HCT116 (cell line): ENCODE measurements at regions not wholly inside any gene's neighbourhood (a gene's known extent, or its start where the extent isn't known, plus 50 kb on each side); places are given as distances from the start of the nearest gene placed in this dataset.

Source experiments
- ATAC-seq: fragments of 200-7000 bp; cut with Tn5 transposase; 2 replicates; pipeline ENCODE4 v1.9.1; 2020; ENCODE audit warnings: mild to moderate bottlenecking, moderate library complexity
- BruUV-seq: library from RNA; stranded (reverse); fragments of 400-500 nt; replicated peaks from 2 replicates; lab custom pipeline; 2021; lab: Mats Ljungman, UMichigan
- CTCF ChIA-PET: fragments of 300-600 bp; sonication (Branson Sonifier 250); formaldehyde crosslinking; loops from one replicate; lab custom pipeline; 2021; ENCODE audit warnings: antibody characterized with exemption; lab: Charles Lee
- POLR2A ChIA-PET: fragments of 300-600, 350-600 bp; sonication (Branson Sonifier 250); formaldehyde crosslinking; loops from one replicate; lab custom pipeline; 2021; ENCODE audit warnings: antibody characterized with exemption; lab: Charles Lee
- RAD21 ChIA-PET, 2 experiments: fragments of 300-600 bp; sonication (Branson Sonifier 250); formaldehyde crosslinking; loops; one replicate each; lab custom pipeline; 2023; ENCODE audit warnings: low total read pairs in 2 of 2; ENCODE audit not compliant: uncharacterized antibody in 2 of 2, unreplicated experiment in 2 of 2, low non-redundant PET in 1 of 2; lab: Charles Lee
- DNase-seq: peaks from one replicate; pipeline ENCODE4 v3.0.0-alpha.2; 2010; ENCODE audit warnings: low read depth, low spot score
- H2AFZ ChIP-seq: fragments of 200-600 bp; shearing (Covaris generic), sonication (generic); 2 replicates; pipeline ENCODE4 v1.6.1; 2017; ENCODE audit warnings: low read depth, mixed run types, mixed read lengths, antibody characterized with exemption, low read length; ENCODE audit not compliant: poor library complexity, severe bottlenecking
- H3K27ac ChIP-seq: 2 replicates; pipeline ENCODE4 v1.5.1; 2012; ENCODE audit warnings: low read depth, low read length
- H3K27me3 ChIP-seq: fragments of 200-600 bp; sonication (generic); 2 replicates; pipeline ENCODE4 v1.6.1; 2016; ENCODE audit warnings: mixed run types, low read length, mixed read lengths; ENCODE audit not compliant: insufficient read depth
- H3K36me3 ChIP-seq, 2 experiments: fragments of 200-500 bp in 1 of 2; fragments of 200-600 bp in 1 of 2; sonication (Bioruptor generic) in 1 of 2; sonication (generic) in 1 of 2; 2 replicates each; pipeline versions ENCODE4 v1.5.1 to v1.6.1; 2014 to 2016; ENCODE audit warnings: low read length in 2 of 2, inconsistent platforms in 1 of 2, mixed read lengths in 1 of 2, mixed run types in 1 of 2; ENCODE audit not compliant: insufficient read depth in 2 of 2, control insufficient read depth in 1 of 2
- H3K4me1 ChIP-seq, 2 experiments: fragments of 200-600 bp in 1 of 2; sonication (generic) in 1 of 2; 2 replicates each; pipeline versions ENCODE4 v1.5.1 to v1.6.1; 2012 to 2017; ENCODE audit warnings: low read length in 2 of 2, inconsistent platforms in 1 of 2, mild to moderate bottlenecking in 1 of 2, mixed read lengths in 1 of 2, mixed run types in 1 of 2, moderate library complexity in 1 of 2; ENCODE audit not compliant: insufficient read depth in 2 of 2, control insufficient read depth in 1 of 2
- H3K4me2 ChIP-seq: fragments of 200-600 bp; sonication (generic); 2 replicates; pipeline ENCODE4 v1.6.1; 2017; ENCODE audit warnings: mixed run types, low read length, mixed read lengths
- H3K4me3 ChIP-seq, 2 experiments: fragments of 200-600 bp in 1 of 2; sonication (generic) in 1 of 2; replicated peaks in 1 of 2; 2 replicates each; pipeline ENCODE4 v1.5.1; 2011 to 2016; ENCODE audit warnings: low read length in 2 of 2, control low read depth in 1 of 2, low read depth in 1 of 2, mild to moderate bottlenecking in 1 of 2, mixed read lengths in 1 of 2, mixed run types in 1 of 2
- H3K79me2 ChIP-seq: fragments of 200-600 bp; sonication (generic); 2 replicates; pipeline ENCODE4 v1.6.1; 2017; ENCODE audit warnings: mild to moderate bottlenecking, mixed run types, low read length, moderate library complexity, mixed read lengths; ENCODE audit not compliant: insufficient read depth
- H3K9ac ChIP-seq: fragments of 200-600 bp; sonication (generic); 2 replicates; pipeline ENCODE4 v1.6.1; 2016; ENCODE audit warnings: low read length, mixed read lengths
- H3K9me2 ChIP-seq: fragments of 200-600 bp; sonication (generic), shearing (Covaris generic); 2 replicates; pipeline ENCODE4 v1.6.1; 2017; ENCODE audit warnings: mixed run types, mild to moderate bottlenecking, moderate library complexity; ENCODE audit not compliant: insufficient read depth
- H3K9me3 ChIP-seq, 2 experiments: fragments of 200-500 bp in 1 of 2; fragments of 200-600 bp in 1 of 2; sonication (Bioruptor generic) in 1 of 2; sonication (generic) in 1 of 2; 2 replicates each; pipeline ENCODE4 v1.6.1; 2014 to 2017; ENCODE audit warnings: low read length in 2 of 2, mixed read lengths in 2 of 2, inconsistent platforms in 1 of 2, low read depth in 1 of 2, mild to moderate bottlenecking in 1 of 2, mixed run types in 1 of 2, moderate library complexity in 1 of 2; ENCODE audit not compliant: control insufficient read depth in 1 of 2, insufficient read depth in 1 of 2
- H4K20me1 ChIP-seq: fragments of 200-600 bp; sonication (generic), shearing (Covaris generic); 2 replicates; pipeline ENCODE4 v1.6.1; 2017; ENCODE audit warnings: mixed run types, mild to moderate bottlenecking, moderate library complexity; ENCODE audit not compliant: insufficient read depth
- ATF3 ChIP-seq: IDR thresholded peaks from 2 replicates; pipeline ENCODE4 v1.6.1; 2012
- CBX3 ChIP-seq: IDR thresholded peaks from 2 replicates; pipeline ENCODE4 v1.6.1; 2012; ENCODE audit warnings: low read depth
- CEBPB ChIP-seq: IDR thresholded peaks from 2 replicates; pipeline ENCODE4 v1.6.1; 2012; ENCODE audit warnings: low read depth
- CTCF ChIP-seq, 3 experiments: fragments of 200-600 bp in 1 of 3; sonication (generic) in 1 of 3; IDR thresholded peaks in 2 of 3; conservative IDR thresholded peaks in 1 of 3; 2 replicates each; pipeline ENCODE4 v1.5.1; 2012 to 2017; ENCODE audit warnings: low read depth in 2 of 3, low read length in 2 of 3, antibody characterized with exemption in 1 of 3, borderline replicate concordance in 1 of 3, control low read depth in 1 of 3, mild to moderate bottlenecking in 1 of 3, mixed read lengths in 1 of 3, mixed run types in 1 of 3, moderate library complexity in 1 of 3; ENCODE audit not compliant: insufficient read depth in 1 of 3
- ELF1 ChIP-seq: IDR thresholded peaks from 2 replicates; pipeline ENCODE4 v1.6.1; 2012; ENCODE audit warnings: low read depth, borderline replicate concordance
- EZH2 ChIP-seq: fragments of 200-600 bp; sonication (generic); IDR thresholded peaks from 2 replicates; pipeline ENCODE4 v1.6.1; 2017; ENCODE audit warnings: antibody characterized with exemption, mixed run types
- EZH2phosphoT487 ChIP-seq: fragments of 200-600 bp; IDR thresholded peaks from 2 replicates; pipeline ENCODE4 v1.6.1; 2018; ENCODE audit warnings: antibody characterized with exemption, borderline replicate concordance
- FOSL1 ChIP-seq: IDR thresholded peaks from 2 replicates; pipeline ENCODE4 v1.6.1; 2012; ENCODE audit warnings: low read depth
- JUND ChIP-seq: IDR thresholded peaks from 2 replicates; pipeline ENCODE4 v1.6.1; 2012
- MAX ChIP-seq: IDR thresholded peaks from 2 replicates; pipeline ENCODE4 v1.6.1; 2012
- POLR2A ChIP-seq: IDR thresholded peaks from 2 replicates; pipeline ENCODE4 v1.7.0; 2011; ENCODE audit warnings: borderline replicate concordance; ENCODE audit not compliant: insufficient read depth, insufficient read length; ENCODE audit errors: extremely low read depth
- POLR2AphosphoS5 ChIP-seq: IDR thresholded peaks from 2 replicates; pipeline ENCODE4 v1.6.1; 2011; ENCODE audit warnings: mild to moderate bottlenecking, low read depth, low read length, moderate library complexity
- RAD21 ChIP-seq: IDR thresholded peaks from 2 replicates; pipeline ENCODE4 v1.6.1; 2012; ENCODE audit warnings: low read depth, mild to moderate bottlenecking
- REST ChIP-seq: IDR thresholded peaks from 2 replicates; pipeline ENCODE4 v1.6.1; 2012; ENCODE audit warnings: low read depth
- SIN3A ChIP-seq: IDR thresholded peaks from 2 replicates; pipeline ENCODE4 v1.6.1; 2012; ENCODE audit warnings: low read depth
- SP1 ChIP-seq: IDR thresholded peaks from 2 replicates; pipeline ENCODE4 v1.6.1; 2012; ENCODE audit warnings: low read depth
- SRF ChIP-seq: IDR thresholded peaks from 2 replicates; pipeline ENCODE4 v1.6.1; 2012; ENCODE audit warnings: low read depth
- YY1 ChIP-seq: IDR thresholded peaks from 2 replicates; pipeline ENCODE4 v1.6.1; 2011; ENCODE audit warnings: low read length, low read depth, moderate library complexity, mild to moderate bottlenecking; ENCODE audit not compliant: insufficient replicate concordance; ENCODE audit errors: extremely low read depth
- ZFX ChIP-seq: fragments of 450-650 bp; IDR thresholded peaks from 2 replicates; pipeline ENCODE4 v1.6.1; 2017
- ZNF274 ChIP-seq: fragments of 200-500 bp; sonication (Bioruptor generic); IDR thresholded peaks from 2 replicates; pipeline ENCODE4 v1.6.1; 2014; ENCODE audit warnings: mild to moderate bottlenecking, low read depth, low read length, inconsistent platforms
- intact Hi-C: fragments of 100-400 bp; cut with micrococcal nuclease; formaldehyde crosslinking; loops from 2 replicates; pipeline ENCODE4 v1.10.0; 2022

GRCh38 chr5:56617998-56618397 lies 197.4 kb upstream of the MAP3K1 start:
- ChIA-PET CTCF (no interaction called here), RAD21 (no interaction called here), POLR2A (no interaction called here)
- TF ChIP-seq POLR2A, result no peak
- no peak for TF ChIP-seq CEBPB
- no peak for TF ChIP-seq CBX3
- TF ChIP-seq SP1, result no peak
- no peak for TF ChIP-seq JUND
- TF ChIP-seq FOSL1, result no peak
- TF ChIP-seq CTCF (IDR thresholded peaks at IDR 0.05 in 2 of 3, conservative IDR thresholded peaks at IDR 0.05 in 1 of 3; ENCODE audit: borderline replicate concordance in 1 of 3, insufficient read depth in 1 of 3, low read depth in 2 of 3, low read length in 2 of 3), result no peak
- TF ChIP-seq MAX, result no peak
- TF ChIP-seq POLR2AphosphoS5, result no peak
- TF ChIP-seq REST, result no peak
- no peak for TF ChIP-seq RAD21
- TF ChIP-seq ZFX, result no peak
- no peak for TF ChIP-seq ATF3
- no peak for TF ChIP-seq EZH2
- TF ChIP-seq ELF1, result no peak
- no peak for TF ChIP-seq YY1
- TF ChIP-seq ZNF274, result no peak
- TF ChIP-seq SRF, result no peak
- no peak for TF ChIP-seq SIN3A
- no peak for TF ChIP-seq EZH2phosphoT487
- no peaks in the 10 kb centered on the region for H3K9me2 ChIP-seq
- intact Hi-C loops, result no loop called here
- BruUV-seq, result no TSS peak
- H3K4me2 ChIP-seq, result no peak overlapping the region
- H3K36me3 ChIP-seq, result no peaks in the 10 kb centered on the region
- H4K20me1 ChIP-seq, result no peaks in the 10 kb centered on the region
- no peaks in the 10 kb centered on the region; a peak in 1 of 4 replicates for H3K4me1 ChIP-seq
- H3K4me3 ChIP-seq, result no peak overlapping the region
- ATAC-seq (no peak), DNase-seq (no peak)
- no peak overlapping the region for H3K27ac ChIP-seq
- no peaks in the 10 kb centered on the region for H3K79me2 ChIP-seq
- no peak overlapping the region for H2AFZ ChIP-seq
- H3K9ac ChIP-seq, result no peak overlapping the region
- H3K27me3 ChIP-seq, result no peaks in the 10 kb centered on the region
- H3K9me3 ChIP-seq, result no peaks in the 10 kb centered on the region
